GM19467 (cell line): ENCODE measurements at regions not wholly inside any gene's neighbourhood (a gene's known extent, or its start where the extent isn't known, plus 50 kb on each side); places are given as distances from the start of the nearest gene placed in this dataset.

Source experiments
- ATAC-seq: cut with Tn5 transposase; IDR thresholded peaks from one replicate; pipeline ENCODE4 v1.9.1; 2021; ENCODE audit warnings: mild to moderate bottlenecking, moderate library complexity; ENCODE audit not compliant: unreplicated experiment

- ATAC-seq = no peak
Measured at GRCh38 chr16:86794216-86794864, 216.0 kb downstream of the FOXL1 start.

- no peak for ATAC-seq
Measured at GRCh38 chr16:86797700-86798099, 219.4 kb downstream of the FOXL1 start.

GRCh38 chr16:86798247-86799041 is 220.1 kb downstream of the FOXL1 start:
- ATAC-seq = no peak

- ATAC-seq = no peak
Measured at GRCh38 chr16:86799367-86799766, 221.0 kb downstream of the FOXL1 start.

DNA sequence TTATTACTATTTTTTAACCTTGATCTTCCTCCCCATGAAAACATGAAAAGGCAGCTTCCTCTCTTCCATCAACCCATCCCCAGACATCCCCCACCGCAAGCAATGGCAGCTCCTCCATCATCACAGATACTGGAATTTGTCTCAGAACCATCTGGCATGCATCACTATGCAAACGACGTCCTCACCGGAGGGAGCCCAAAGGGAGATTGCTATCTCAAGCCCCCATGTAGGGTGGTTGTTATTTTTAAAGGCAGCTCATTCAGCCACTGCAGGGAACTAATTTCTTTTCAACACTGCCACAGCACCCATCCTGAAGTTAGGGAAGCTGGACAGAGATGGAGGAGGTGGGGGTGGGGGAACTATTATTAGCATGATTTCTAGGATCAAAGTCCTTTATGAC is 222.5 kb downstream of the FOXL1 start:
- no peak for ATAC-seq

- no peak for ATAC-seq
Measured at GRCh38 chr16:86802013-86802412, 223.7 kb downstream of the FOXL1 start.

DNA sequence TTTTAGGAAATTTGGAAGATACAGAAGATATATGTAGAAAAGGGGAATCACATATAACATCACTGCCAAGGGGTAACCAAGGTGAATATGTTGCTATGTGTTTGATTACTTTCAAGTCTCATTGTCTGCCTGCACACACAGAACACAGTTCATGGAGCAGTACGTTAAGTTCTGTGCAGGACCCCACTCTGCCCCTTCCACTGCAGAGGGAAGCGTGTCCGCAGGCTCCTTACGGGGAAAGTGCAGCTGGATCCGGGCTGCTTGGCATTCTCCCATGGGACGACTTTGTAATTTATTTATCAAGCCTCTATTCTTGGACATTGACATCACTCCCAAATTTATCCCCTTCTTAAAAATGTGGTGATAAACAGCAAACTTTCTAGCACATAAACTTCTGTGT is 226.8 kb downstream of the FOXL1 start:
- ATAC-seq = no peak

DNA sequence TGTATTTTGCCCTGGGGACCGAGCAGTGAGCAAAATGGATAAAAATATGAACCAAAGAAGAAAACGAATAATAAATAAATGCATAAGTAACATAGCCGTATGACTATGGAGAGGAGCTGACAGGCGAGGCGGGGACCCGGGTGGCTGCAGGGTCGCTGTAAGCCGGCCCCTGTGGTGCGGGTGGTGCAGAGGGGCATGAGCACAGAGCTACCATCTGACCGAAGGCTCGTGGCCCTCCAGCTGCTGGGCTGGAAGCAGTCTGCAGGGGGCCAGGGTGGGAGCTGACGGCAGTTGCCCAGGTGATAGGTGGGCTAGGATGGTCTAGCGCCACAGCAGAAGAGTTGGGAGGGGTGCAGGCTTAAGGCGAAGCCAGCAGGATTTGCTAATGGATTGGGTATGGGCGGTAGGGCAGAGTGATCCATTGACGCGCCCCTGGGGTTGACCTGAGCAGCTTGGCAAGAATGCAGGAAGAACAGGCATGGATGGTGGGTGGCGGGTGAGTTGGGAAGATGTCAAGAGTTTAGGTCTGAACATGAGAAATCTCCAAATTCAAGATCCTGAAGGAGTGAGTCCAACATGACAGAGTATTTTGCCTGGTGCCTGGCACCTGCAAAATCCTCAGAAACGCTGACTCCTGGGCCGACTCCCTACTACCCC is 228.0 kb downstream of the FOXL1 start:
- ATAC-seq = no peak

GRCh38 chr16:86806838-86807351 is 228.5 kb downstream of the FOXL1 start:
- no peak for ATAC-seq

GRCh38 chr16:86808863-86809444 is 230.6 kb downstream of the FOXL1 start:
- no peak for ATAC-seq

GRCh38 chr16:86809458-86809955 is 231.2 kb downstream of the FOXL1 start:
- no peak for ATAC-seq

- ATAC-seq = no peak
Measured at GRCh38 chr16:86810062-86810461, 231.7 kb downstream of the FOXL1 start.

- no peak for ATAC-seq
Measured at GRCh38 chr16:86812363-86812970, 234.1 kb downstream of the FOXL1 start.

GRCh38 chr16:86814256-86814655 is 235.9 kb downstream of the FOXL1 start:
- no peak for ATAC-seq

GRCh38 chr16:86816930-86817625 is 238.7 kb downstream of the FOXL1 start:
- no peak for ATAC-seq

GRCh38 chr16:86818671-86819532 is 240.6 kb downstream of the FOXL1 start:
- no peak for ATAC-seq

GRCh38 chr16:86819533-86819892 is 241.2 kb downstream of the FOXL1 start:
- no peak for ATAC-seq

GRCh38 chr16:86821895-86822294 is 243.5 kb downstream of the FOXL1 start:
- no peak for ATAC-seq

- ATAC-seq = no peak
Measured at GRCh38 chr16:86823125-86823524, 244.8 kb downstream of the FOXL1 start.
